ENCODE measurements at regions not wholly inside any gene's neighbourhood (a gene's known extent, or its start where the extent isn't known, plus 50 kb on each side); places are given as distances from the start of the nearest gene placed in this dataset.

DNA sequence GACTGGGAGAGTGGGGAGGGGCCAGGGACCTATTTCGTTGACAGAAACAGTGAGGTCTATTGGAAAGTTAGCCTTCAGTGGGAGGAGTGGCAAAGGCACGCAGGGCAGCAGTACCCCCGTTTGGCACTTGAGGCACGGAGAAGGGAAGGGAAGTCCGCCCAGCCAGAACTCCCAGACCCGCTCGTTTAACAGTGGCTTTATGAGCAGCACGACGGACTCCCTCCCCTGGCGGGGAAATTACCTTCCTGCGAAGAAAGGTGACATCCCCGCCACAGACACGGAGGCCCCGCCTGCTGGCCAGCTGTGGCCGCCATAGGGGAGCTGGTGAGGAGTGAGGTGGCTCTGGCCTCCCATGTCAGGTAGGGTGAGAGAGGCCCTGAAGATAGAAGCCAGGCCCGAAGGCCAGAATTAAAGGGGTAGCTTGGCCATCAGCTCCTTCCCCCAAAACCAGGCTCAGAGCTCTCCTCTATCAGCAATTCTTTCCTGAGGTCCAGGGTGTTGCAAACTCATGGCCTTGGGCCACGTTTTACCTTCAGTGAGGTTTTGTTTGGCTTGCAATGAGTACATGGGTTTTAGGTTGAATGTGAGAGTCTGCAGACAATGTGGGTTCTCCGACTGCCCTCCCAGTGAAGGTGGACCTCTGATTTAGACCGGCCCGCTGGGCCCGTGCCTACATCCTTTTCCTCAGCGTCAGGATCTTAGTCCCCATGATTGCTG is 123.7 kb downstream of the MRPL14 start:
- WGBS (ENCODE audit: low lambda C conversion rate, missing lambda C conversion rate) = 67% methylated on average over 22 of the region's 22 CpGs
- Histone ChIP-seq H4K20me1 (ENCODE audit: insufficient read depth, poor library complexity, severe bottlenecking) (no peaks in the 10 kb centered on the region), H3K4me2 (peak overlapping the region; percentile 96), H2AFZ (no peak overlapping the region), H3K4me1 (ENCODE audit: insufficient read depth) (peaks cover 17% of the 10 kb centered on the region), H3K4me3 (no peak overlapping the region), H3K27ac (peak overlapping the region; percentile 56), H3K27me3 (peaks cover 4% of the 10 kb centered on the region), H3K79me2 (no peaks in the 10 kb centered on the region), H3K9me3 (ENCODE audit: low read depth) (no peaks in the 10 kb centered on the region), H3K36me3 (replicated peaks; ENCODE audit: insufficient read depth, low read depth) (no peaks in the 10 kb centered on the region), H3K9me2 (replicated peaks; ENCODE audit: insufficient read depth) (no peaks in the 10 kb centered on the region)
- no peak for TF ChIP-seq EZH2phosphoT487 (IDR thresholded peaks at IDR 0.05; ENCODE audit: low read depth, severe bottlenecking, unreplicated experiment)
- TF ChIP-seq, protein P1, sequence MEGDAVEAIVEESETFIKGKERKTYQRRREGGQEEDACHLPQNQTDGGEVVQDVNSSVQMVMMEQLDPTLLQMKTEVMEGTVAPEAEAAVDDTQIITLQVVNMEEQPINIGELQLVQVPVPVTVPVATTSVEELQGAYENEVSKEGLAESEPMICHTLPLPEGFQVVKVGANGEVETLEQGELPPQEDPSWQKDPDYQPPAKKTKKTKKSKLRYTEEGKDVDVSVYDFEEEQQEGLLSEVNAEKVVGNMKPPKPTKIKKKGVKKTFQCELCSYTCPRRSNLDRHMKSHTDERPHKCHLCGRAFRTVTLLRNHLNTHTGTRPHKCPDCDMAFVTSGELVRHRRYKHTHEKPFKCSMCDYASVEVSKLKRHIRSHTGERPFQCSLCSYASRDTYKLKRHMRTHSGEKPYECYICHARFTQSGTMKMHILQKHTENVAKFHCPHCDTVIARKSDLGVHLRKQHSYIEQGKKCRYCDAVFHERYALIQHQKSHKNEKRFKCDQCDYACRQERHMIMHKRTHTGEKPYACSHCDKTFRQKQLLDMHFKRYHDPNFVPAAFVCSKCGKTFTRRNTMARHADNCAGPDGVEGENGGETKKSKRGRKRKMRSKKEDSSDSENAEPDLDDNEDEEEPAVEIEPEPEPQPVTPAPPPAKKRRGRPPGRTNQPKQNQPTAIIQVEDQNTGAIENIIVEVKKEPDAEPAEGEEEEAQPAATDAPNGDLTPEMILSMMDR (IDR thresholded peaks at IDR 0.05; ENCODE audit: poor library complexity) = no peak
- TF ChIP-seq EZH2 (IDR thresholded peaks at IDR 0.05; ENCODE audit: borderline replicate concordance) = no peak
- peak; percentile 37 for DNase-seq (ENCODE audit: low spot score)

DNA sequence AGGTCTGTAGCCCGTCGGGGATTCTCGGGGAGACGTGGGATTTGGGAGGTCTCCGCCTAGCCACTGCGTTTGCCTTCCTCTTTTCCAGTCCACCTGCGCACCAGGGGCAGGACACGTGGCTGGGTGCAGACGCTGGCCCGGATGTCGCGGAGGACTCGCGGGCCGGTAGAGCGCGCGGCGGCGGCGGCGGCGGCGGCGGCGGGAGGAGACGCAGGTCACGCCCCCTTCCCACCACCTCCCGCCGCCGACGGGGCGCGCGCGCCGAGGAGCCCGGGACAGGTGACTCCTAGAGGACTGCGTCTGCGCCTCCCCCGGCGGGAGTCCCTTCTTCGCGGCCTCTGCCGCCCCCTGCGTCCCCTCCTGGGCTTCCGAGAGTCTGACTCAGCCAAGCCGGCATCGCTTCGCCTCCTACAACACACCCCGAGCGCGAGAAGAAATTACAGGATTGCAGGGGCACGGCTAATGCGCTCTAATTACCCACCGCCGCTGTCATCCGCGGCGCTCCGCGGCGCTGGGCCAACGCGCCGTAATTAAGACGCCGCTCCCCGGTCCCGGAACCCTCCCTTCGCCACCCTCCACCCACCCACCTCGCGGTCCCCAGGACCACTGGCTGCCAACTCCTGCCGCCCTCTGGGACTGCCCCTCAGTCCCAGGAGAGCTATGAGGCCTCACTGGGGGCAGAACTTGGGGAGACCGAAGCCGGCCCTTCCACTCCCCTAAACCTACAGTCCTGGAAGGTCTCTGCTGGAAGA is 124.5 kb downstream of the MRPL14 start:
- peak overlapping the region; percentile 33 for H3K4me3 ChIP-seq
- H3K79me2 ChIP-seq = no peaks in the 10 kb centered on the region
- H3K4me2 ChIP-seq = peak overlapping the region; percentile 96
- peaks cover 17% of the 10 kb centered on the region for H3K4me1 ChIP-seq (ENCODE audit: insufficient read depth)
- TF ChIP-seq, protein P1 (IDR thresholded peaks at IDR 0.05; ENCODE audit: poor library complexity) = peak; percentile 38
- TF ChIP-seq EZH2 (IDR thresholded peaks at IDR 0.05; ENCODE audit: borderline replicate concordance) (no peak), EZH2phosphoT487 (IDR thresholded peaks at IDR 0.05; ENCODE audit: low read depth, severe bottlenecking, unreplicated experiment) (no peak)
- H3K36me3 ChIP-seq (replicated peaks; ENCODE audit: insufficient read depth, low read depth) = no peaks in the 10 kb centered on the region
- H2AFZ ChIP-seq = peak overlapping the region; percentile 82
- 4% methylated on average over 31 of the region's 76 CpGs for WGBS (ENCODE audit: low lambda C conversion rate, missing lambda C conversion rate)
- peak overlapping the region; percentile 56 for H3K27ac ChIP-seq
- H3K9me2 ChIP-seq (replicated peaks; ENCODE audit: insufficient read depth) = no peaks in the 10 kb centered on the region
- peak; percentile 91 for DNase-seq (ENCODE audit: low spot score)
- H4K20me1 ChIP-seq (ENCODE audit: insufficient read depth, poor library complexity, severe bottlenecking) = no peaks in the 10 kb centered on the region
- no peaks in the 10 kb centered on the region for H3K9me3 ChIP-seq (ENCODE audit: low read depth)
- peaks cover 4% of the 10 kb centered on the region for H3K27me3 ChIP-seq

DNA sequence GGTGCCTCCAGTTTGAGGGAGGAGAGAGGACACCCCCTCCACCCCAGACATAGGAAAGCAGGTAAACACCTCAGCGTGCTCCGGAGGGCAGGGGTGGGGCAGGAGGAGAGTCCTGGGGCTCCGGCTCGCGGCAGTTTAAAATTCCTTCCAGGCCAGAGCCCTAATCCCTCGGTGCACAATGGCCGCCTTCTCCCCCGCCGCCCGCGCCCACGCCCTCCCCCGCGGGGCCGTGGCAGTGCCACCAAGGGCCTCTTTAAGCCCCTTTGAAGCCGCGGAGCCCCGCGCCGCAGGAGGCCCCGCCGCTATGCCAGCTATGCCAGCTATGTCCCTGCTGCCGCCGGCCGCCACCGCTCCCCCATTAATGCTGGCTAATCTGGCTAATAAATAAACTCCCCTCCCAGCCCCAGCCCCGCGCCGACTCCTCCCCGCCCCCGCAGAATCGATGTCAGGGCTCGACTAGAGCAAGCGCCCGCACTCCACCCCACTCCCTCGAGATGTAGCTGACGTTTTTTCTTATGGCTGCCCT is 125.1 kb downstream of the MRPL14 start:
- no peaks in the 10 kb centered on the region for H3K9me3 ChIP-seq (ENCODE audit: low read depth)
- no peaks in the 10 kb centered on the region for H3K36me3 ChIP-seq (replicated peaks; ENCODE audit: insufficient read depth, low read depth)
- H4K20me1 ChIP-seq (ENCODE audit: insufficient read depth, poor library complexity, severe bottlenecking) = no peaks in the 10 kb centered on the region
- H3K4me2 ChIP-seq = peak overlapping the region; percentile 96
- H2AFZ ChIP-seq = peak overlapping the region; percentile 82
- no peaks in the 10 kb centered on the region for H3K9me2 ChIP-seq (replicated peaks; ENCODE audit: insufficient read depth)
- peaks cover 4% of the 10 kb centered on the region for H3K27me3 ChIP-seq
- peak overlapping the region; percentile 33 for H3K4me3 ChIP-seq
- H3K27ac ChIP-seq = peak overlapping the region; percentile 56
- DNase-seq (ENCODE audit: low spot score) = peak; percentile 26
- H3K79me2 ChIP-seq = no peaks in the 10 kb centered on the region
- peaks cover 17% of the 10 kb centered on the region for H3K4me1 ChIP-seq (ENCODE audit: insufficient read depth)
- no peak for TF ChIP-seq EZH2 (IDR thresholded peaks at IDR 0.05; ENCODE audit: borderline replicate concordance)
- TF ChIP-seq, protein P1 (IDR thresholded peaks at IDR 0.05; ENCODE audit: poor library complexity) = no peak
- WGBS (ENCODE audit: low lambda C conversion rate, missing lambda C conversion rate) = 3% methylated on average over 12 of the region's 37 CpGs

All from hepatocyte (in vitro differentiated cells).